ENCODE measurements at regions not wholly inside any gene's neighbourhood (a gene's known extent, or its start where the extent isn't known, plus 50 kb on each side); places are given as distances from the start of the nearest gene placed in this dataset.

- no peak for DNase-seq
Observed at GRCh38 chr4:119816473-119816872, 187.9 kb upstream of the PDE5A start.

GRCh38 chr4:119810001-119810400, 181.4 kb upstream of the PDE5A start:
- no peak for DNase-seq

DNA sequence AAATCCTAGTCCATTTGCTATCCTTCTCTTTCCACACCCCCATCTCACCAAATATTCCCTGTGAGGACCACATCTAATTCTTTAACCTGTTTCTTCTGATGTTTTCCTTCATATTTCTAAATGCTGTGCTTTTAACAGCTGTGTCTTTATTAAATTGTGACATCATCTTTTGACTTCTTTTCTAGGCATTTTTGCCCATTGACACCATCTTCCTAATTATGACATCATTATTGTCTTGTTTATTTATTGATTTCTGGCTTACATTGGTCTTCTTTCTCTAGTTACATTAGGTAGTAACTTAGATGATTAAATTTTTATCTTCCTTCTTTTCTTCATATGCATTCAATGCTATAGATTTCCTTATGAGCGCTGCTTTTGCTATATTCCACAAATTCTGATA, 175.8 kb upstream of the PDE5A start:
- no peak for DNase-seq

DNA sequence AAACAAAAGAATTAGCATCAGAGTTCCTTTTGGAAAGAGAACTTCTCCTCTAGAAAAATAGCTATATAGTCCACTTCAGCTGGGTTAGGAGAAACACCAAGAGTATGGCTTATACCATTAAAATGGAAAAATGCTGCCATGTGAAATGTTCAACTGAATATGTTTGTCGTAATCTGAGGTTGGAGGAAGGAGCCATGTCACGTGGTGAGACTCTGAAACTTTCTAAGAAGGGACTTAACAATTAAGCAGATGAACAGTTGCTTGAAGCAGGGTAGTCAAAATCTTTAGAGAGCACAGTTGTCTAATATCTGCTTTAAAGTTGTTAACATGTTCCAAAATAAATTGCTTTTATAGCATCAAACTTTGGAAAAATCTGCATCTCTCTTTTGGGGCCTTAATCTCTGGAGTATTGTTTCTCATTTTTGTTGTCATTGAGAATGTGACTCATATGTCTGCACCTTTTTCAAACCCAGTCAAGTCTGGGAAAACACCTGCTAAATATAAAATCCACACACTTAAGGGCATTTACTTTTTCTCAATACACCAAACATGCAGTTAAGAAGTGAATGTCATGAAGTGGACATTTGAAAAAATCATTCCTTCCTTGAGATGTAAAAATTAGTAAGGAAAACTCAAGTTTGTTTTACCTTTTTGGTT, 168.8 kb upstream of the PDE5A start:
- no peak for DNase-seq

- DNase-seq = no peak
Observed at GRCh38 chr4:119795986-119796578, 167.5 kb upstream of the PDE5A start.

DNA sequence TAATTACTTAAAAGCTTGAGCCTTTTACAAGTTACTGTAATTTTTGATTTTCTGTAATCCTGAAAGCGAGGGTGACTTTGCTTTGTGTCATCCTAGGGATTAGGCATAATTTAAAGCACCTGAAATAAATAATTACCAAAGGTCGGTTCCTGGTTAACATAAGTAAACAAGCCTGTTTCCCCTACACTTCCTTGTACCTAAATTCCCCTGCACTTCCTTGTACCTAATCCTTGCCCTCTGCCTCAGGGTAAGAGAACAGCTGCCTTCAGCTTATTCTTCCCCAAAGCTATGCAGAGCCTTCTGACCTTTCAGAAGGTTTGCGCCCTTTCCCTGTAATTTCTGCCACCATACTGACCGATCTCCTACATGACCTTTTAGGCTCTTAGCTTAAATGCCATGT, 166.1 kb upstream of the PDE5A start:
- DNase-seq = no peak

- DNase-seq = no peak
Observed at GRCh38 chr4:119794113-119794512, 165.5 kb upstream of the PDE5A start.

DNA sequence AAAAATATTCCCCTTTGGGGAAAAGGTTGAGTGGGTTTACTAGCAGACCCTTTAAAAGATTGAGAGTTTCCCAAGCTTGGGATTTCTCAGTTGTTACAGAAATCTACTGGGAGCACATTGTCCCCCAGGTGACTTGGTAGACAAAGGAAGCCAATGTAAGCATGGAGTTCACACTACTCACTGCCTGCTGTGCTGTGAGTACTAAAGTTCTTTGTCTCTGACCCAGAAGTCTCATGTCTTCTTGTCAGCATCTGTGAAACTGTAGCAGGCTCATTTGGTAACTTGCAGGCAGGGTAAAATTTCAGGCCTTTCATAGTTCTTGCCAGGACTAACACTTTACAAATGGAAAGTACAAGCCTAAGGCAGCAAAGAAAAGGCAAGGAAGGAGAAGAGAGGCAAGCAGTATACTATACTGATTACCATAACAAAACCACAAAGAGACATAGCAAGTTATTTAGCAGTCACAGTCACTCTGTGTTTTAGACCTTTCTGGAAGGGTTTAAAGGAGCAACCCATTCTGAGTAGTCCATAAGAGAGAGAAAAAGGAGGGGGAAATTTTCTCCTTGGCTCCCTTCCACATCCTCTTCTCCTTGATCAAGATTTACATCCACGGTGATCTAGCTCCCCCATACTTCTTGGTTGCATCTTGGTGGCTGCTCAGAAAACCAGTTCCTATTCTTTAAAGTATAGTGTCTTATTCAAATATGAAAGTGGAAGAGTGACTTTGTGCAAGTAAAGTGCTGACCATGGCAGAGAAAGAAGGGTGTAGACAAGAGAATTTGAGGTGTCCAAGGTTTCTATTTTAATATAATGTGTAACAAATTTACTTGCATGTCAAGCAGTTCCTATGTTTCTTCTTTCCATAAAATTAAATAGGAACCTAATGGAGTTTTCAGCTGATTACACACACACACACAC, 160.0 kb upstream of the PDE5A start:
- no peak for DNase-seq

DNA sequence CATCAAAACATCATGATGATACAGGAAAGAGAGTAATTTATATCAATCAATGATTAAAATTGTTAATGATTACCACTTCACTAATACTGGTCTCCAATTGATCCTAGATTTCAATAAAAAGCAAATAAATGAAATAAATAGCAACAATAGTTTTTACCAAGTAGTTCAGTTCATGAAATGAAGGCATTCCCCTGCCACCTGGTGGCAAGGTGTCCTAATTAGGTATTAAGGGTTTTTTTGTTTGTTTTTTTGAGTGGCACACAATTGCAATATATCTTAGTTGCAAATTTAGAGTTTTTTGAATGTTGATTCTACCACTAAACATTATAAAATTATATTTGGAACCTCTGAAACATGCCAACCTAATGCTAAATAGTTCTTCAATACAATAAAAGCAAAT, 157.4 kb upstream of the PDE5A start:
- no peak for DNase-seq

- DNase-seq = no peak
Observed at GRCh38 chr4:119783189-119783983, 154.8 kb upstream of the PDE5A start.

GRCh38 chr4:119781044-119781443, 152.4 kb upstream of the PDE5A start:
- no peak for DNase-seq

DNA sequence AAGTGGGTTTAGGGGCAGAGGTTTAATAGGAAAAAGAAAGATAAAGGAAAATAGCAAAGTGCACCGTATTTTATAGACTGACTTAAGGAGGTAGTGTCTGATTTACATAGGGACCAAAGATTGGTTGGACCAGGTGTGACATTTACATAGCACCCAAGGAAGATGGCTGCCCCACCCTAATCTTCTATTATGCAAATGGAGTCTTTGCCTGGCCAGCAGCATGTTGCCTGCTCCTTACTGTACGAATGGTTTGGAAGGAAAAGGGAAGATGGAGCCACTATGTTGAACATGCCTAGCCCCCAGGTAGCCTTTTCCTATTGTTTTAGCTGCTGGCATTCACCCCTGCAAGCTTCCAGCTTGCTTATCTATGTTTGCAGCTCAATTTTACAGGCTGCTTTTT, 146.2 kb upstream of the PDE5A start:
- DNase-seq = no peak

GRCh38 chr4:119765951-119766350, 137.3 kb upstream of the PDE5A start:
- DNase-seq = no peak

DNA sequence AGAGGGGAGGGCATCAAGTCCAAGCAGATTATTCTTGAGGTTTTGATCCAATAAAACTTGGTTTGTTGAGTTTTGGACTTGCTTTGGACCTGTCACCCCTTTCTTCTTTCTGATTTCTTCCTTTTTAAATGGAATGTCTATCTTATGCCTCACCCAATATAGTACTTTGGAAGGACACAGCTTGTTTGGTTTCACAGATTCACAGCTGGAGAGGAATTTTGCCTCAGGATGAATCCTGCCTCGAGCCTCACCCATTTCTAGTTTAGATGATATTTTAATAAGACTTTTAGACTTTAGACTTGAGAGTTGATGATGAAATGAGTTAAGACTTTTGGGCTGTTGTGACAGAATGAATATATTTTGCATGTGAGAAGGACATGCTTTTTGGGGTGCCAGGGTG, 136.9 kb upstream of the PDE5A start:
- DNase-seq = no peak

- no peak for DNase-seq
Observed at GRCh38 chr4:119763386-119763785, 134.8 kb upstream of the PDE5A start.

GRCh38 chr4:119755599-119755998, 127.0 kb upstream of the PDE5A start:
- no peak for DNase-seq

- no peak for DNase-seq
Observed at GRCh38 chr4:119752936-119753335, 124.3 kb upstream of the PDE5A start.

GRCh38 chr4:119750771-119751170, 122.2 kb upstream of the PDE5A start:
- no peak for DNase-seq

GRCh38 chr4:119750048-119750447, 121.4 kb upstream of the PDE5A start:
- DNase-seq = no peak

DNA sequence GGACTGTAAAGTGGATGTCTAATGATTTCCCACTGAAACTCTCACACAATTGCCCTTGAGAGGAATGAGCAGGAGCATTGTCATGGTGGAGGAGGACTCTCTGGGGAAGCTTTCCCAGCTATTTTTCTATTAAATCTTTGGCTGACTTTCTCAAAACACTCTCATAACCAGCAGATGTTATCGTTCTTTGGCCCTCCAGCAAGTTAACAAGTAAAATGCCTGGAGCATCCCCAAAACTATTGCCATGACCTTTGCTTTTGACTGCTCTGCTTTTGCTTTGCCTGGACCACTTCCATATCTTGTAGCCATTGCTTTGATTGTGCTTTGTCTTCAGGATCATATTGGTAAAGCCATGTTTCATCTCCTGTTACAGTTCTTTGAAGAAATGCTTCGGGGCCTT, 120.2 kb upstream of the PDE5A start:
- no peak for DNase-seq

- no peak for DNase-seq
Observed at GRCh38 chr4:119746951-119747350, 118.3 kb upstream of the PDE5A start.

GRCh38 chr4:119745351-119745750, 116.7 kb upstream of the PDE5A start:
- no peak for DNase-seq

DNA sequence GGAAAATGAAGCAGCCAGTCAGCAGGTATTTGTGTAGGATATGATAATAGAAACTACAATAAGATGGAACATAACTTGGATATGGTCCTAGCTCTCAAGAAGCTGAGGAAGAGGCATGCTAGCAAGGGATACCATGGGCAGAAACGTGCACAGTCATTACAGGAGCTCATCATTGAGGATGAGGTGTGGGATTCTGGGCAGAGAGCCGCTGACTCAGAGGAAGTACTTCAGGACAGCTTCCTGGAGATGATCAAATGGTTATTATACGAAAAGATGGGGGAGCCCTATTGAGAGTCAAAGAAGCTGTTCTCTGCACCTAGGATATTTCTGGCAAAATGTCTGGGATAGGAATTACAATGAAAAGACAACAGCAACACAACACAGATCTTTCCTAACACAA, 116.0 kb upstream of the PDE5A start:
- DNase-seq = no peak
